Fibroblast of skin of scalp (primary cell): ENCODE measurements at regions not wholly inside any gene's neighbourhood (a gene's known extent, or its start where the extent isn't known, plus 50 kb on each side); places are given as distances from the start of the nearest gene placed in this dataset.

Source experiments
- DNase-seq: peaks from one replicate; pipeline ENCODE4 v3.0.0-alpha.2; 2013

GRCh38 chr22:22144858-22145257, 99.7 kb upstream of the VPREB1 start:
- DNase-seq: no peak

GRCh38 chr22:22143448-22143847, 101.1 kb upstream of the VPREB1 start:
- DNase-seq: no peak

DNA sequence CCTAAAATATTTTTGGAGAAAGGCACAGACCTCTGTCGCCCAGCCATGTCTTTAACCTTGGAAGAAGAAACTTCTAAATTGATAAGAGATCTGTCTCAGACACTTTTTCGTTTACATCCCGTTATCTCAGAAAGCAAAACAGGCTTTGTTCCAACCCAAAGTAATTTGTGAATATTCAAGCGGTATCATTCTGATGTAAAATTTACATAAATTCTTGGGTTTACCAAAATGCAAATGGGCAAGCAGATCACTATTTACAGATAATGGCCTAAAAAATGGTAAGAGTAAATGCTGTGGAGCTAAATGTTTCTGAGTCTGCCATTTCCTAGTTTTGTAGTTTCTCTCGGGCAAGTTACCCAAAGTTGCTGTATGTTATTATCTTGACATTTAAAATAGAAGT, 101.9 kb upstream of the VPREB1 start:
- no peak for DNase-seq

GRCh38 chr22:22141771-22142591, 102.6 kb upstream of the VPREB1 start:
- DNase-seq: no peak

- no peak for DNase-seq
These were observed 103.6 kb upstream of the VPREB1 start for GRCh38 chr22:22141031-22141430.

DNA sequence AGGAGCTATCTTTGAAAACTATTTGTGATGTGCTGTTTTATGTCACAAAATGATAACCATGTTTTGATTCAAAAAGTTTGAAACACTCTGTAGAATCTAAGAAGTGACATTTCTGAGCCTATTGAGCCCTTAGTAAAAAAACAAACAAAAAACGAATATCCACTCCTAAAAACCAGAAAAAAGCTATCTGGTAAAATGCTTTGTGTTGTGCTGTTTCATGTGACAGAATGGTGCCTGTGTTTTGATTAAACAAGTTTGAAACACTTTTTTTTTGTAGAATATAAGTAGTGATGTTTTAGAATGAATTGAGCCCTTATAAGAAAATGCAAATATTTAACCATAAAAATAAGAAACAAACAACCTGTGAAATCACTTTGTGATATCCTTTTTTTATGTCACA, 105.2 kb upstream of the VPREB1 start:
- DNase-seq: no peak

DNA sequence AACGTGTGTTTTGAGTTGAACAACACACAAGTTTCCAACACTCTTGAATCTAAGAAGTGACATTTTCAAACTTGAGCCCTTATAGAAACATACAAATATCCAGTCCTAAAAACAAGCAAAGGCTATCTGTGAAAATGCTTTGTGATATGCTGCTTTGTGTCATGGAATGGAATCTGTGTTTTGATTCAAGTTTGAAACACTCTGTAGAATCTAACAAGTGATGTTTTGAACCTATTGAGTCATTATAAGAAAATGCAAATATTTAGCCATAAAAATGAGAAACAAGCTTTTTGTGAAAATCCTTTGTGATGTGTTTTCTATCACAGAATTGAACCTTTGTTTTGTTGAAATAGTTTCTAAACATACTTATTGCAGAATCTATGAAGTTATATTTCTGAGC, 105.7 kb upstream of the VPREB1 start:
- DNase-seq: no peak

DNA sequence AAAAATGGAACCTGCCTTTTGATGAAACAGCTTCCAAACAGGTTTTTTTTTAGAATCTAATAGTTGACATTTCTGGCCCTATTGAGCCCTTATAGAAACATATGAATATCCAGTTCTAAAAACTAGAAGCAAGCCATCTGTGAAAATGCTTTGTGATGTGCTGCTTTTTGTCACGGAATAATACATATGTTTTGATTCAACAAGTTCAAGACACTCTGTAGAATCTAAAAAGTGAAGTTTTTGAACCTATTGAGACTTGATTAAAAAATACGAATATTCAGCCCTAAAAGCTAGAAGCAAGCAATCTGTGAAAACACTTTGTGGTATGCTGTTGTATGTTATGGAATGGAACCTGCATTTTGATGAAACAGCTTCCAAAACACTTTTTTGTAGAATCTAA, 106.7 kb upstream of the VPREB1 start:
- DNase-seq: no peak

DNA sequence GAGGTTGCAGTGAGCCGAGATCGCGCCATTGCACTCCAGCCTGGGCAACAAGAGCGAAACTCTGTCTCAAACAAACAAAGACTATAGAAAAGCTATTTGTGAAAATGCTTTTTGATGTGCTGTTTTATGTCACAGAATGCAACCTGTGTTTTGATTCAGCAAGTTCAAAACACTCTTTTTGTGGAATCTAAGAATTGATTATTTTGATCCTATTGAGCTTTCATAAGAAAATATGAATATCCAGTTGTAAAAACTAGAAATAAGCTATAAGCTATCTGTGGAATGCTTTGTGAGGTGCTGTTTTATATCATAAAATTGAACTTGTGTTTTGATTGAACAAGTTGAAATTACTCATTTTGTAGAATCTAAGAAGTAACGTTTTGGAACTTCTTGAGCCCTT, 110.7 kb upstream of the VPREB1 start:
- no peak for DNase-seq

DNA sequence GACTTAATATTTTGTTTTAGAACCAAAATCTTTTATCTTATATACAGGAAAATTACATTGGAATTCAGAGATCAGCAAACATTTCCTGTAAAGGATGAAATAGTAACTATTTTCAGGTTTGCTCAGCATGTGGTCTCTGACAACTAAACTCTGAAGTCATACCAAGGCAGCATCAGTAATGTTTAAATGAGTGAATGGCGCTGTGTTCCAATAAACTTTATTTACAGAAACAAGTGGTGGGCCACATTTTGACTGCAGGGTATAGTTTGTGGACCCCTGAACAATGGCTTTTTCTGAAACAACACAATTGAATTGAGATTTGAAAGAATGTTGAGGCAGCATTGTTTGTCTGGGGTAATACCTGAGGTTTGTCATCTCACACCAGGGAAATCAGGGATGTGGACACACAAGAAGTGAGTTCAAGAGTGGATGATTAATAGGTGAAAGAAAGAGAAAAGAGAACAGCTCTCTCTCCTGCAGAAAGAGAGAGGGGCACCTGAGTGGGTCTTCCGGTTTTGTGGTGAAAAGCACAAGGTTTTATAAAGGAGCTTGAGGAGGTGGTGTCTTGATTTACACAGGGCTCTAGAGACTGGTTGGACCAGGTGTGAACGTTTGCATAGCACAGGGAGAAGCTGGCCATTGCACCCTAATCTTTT, 113.5 kb upstream of the VPREB1 start:
- no peak for DNase-seq

DNA sequence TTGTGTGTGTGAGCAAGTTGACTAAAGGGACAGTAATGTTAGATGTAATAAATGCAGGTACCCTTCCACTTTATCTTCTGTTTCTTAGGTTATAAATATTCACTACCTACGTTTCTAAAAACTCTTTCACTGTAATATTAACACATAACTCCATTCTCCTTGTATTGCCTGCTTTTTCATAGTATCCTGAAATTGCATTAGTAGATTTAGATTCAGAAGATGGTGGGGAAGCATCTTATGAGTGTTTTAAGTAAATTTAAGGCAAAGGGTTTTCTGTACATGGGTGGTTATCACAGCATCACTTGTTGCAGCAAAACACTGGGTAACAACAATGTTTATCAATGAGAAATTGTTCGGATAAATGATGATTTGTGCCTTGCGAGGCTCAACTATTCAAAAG, 115.2 kb upstream of the VPREB1 start:
- no peak for DNase-seq

- no peak for DNase-seq
These were observed 116.1 kb upstream of the VPREB1 start for GRCh38 chr22:22128440-22128839.

DNA sequence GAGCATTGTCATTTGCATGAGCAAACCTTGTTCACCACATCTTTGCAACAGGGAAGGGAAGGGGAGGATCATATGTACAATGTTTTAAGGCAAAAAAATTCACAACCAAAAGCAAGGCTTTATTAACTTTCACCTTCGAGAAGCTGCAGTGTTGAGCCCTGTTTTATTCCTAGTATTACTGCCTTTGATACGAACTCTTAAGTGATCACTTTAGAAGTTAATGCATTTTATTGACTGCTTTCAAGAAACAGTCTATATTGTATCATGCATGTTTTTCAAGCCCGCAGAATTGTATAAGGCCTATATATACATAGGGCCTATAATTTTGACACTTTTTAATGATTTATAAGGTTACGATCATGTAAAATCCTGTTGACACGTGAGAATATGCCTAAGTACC, 117.5 kb upstream of the VPREB1 start:
- DNase-seq: no peak

- no peak for DNase-seq
These were observed 118.8 kb upstream of the VPREB1 start for GRCh38 chr22:22125579-22126468.

DNA sequence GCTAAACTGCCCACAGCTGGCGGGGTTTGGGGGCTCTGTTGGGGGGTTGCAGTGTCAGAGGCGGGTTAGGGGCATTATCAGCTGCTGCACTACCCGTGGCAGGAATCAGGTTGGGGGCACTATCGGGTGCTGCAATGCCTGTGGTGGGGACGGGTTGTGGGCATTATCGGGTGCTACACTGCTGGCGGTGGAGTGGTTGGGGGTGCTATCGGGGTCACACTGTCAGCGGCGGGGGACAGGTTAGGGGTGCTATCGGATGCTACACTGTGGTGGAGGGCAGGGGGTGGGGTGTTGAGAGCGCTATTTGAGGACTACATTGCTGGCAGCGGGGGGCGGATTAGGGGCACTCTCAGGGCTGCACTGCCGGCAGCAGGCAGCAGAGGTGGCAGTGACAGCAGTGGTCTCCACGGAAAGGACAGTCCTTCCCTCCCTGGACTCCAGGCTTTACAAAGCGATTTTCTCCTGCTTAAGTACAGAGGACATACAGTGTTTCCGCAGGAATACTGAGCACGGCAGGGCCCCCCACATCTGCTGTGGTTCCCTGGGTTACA, 119.5 kb upstream of the VPREB1 start:
- DNase-seq: no peak

DNA sequence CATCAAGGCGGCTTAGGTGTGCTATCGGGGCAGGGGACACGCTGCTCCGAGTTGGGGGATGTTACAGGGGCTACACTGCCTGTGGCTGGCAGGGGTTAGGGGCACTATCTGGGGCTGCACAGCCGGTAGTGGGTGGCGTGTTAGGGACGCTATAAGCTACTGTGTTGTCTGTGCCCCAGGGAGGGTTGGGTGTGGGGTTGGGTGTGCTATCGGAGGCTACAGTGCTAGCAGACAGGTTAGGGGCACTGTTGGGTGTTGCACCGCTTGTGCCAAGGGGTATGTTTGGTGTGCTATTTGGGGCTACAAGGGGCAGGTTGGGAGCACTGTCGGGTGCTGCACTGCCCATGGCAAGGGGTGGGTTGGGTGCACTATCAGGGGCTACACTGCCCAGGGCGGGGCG, 120.2 kb upstream of the VPREB1 start:
- DNase-seq: no peak

- DNase-seq: no peak
These were observed 120.7 kb upstream of the VPREB1 start for GRCh38 chr22:22123960-22124278.

GRCh38 chr22:22123118-22123959, 121.2 kb upstream of the VPREB1 start:
- DNase-seq: no peak

- DNase-seq: no peak
These were observed 122.1 kb upstream of the VPREB1 start for GRCh38 chr22:22122348-22123117.

DNA sequence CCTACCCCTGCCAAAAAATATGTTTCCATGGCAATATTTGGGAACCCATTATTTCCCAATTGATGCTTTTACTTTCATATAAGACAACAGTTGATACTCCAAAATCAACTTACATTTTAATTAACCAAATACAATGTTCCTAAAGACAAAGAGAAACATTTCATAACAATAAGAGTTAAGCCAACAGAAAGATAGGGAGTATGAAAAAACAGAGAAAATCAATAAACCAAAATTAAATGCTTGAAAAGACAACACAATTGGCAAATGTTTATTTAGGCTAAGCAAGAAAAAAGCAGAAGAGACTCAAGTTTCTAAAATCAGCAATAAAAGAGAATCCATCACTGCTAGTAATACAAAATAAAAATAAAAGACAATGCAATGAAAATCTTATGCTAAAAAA, 123.1 kb upstream of the VPREB1 start:
- DNase-seq: no peak

DNA sequence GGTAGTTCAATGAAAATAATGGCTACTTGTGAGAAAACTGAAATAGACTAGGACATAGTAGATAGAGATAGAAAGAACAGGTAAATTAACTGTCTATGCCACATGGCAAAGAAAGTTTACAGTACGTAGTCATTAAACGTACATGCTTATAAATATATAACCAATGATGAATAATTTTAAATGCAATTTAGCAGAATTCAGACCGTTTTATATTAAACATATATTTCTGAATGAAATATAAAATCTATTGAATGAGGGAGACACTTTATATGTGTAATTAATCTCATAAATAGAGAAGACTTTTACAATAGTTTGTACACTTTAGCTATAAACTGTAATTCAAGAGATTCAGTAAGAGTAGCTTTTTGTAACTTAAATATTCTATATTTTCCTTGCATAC, 124.4 kb upstream of the VPREB1 start:
- no peak for DNase-seq
